ENCODE measurements at regions not wholly inside any gene's neighbourhood (a gene's known extent, or its start where the extent isn't known, plus 50 kb on each side); places are given as distances from the start of the nearest gene placed in this dataset.

DNA sequence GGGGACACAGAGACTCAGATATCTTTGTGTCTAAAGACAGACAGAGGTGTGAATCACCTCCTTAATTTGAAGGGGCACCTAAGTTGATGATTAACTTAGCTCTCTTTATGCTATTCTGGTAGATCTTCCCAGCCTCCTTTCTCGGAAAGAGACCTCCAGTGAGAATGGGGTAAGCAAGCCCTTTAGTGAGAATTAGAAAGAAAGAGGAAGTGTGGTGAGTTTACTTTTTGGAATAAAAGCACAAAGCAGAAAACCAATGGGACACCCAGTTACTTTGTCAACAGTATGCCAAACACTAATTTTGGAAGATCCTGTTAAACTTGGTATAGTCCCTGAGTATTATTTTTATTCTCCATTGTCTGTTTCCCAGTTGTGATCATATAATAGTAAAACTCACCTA is 302.8 kb upstream of the RASA1 start:
- Histone ChIP-seq H4K20me1 (ENCODE audit: low read depth, low read length) (no peaks in the 10 kb centered on the region), H3K9me2 (replicated peaks; ENCODE audit: insufficient read depth, low read length) (no peaks in the 10 kb centered on the region), H2AFZ (ENCODE audit: low read depth, low read length, severe bottlenecking) (no peak overlapping the region), H3K9ac (ENCODE audit: low read length) (no peak overlapping the region), H3K9me3 (ENCODE audit: insufficient read depth, low read length) (no peaks in the 10 kb centered on the region), H3K4me2 (ENCODE audit: low read depth, low read length, poor library complexity, severe bottlenecking) (no peak overlapping the region), H3K27me3 (ENCODE audit: low read length) (no peaks in the 10 kb centered on the region), H3F3A (ENCODE audit: insufficient read depth) (no peaks in the 10 kb centered on the region), H3K4me3 (ENCODE audit: insufficient read depth, low read length, poor library complexity, severe bottlenecking) (no peak overlapping the region), H3K36me3 (ENCODE audit: low read length) (no peaks in the 10 kb centered on the region), H3K79me2 (ENCODE audit: insufficient read depth, low read length) (no peaks in the 10 kb centered on the region), H3K27ac (ENCODE audit: low read depth, low read length) (no peak overlapping the region)
- TF ChIP-seq, protein P1, sequence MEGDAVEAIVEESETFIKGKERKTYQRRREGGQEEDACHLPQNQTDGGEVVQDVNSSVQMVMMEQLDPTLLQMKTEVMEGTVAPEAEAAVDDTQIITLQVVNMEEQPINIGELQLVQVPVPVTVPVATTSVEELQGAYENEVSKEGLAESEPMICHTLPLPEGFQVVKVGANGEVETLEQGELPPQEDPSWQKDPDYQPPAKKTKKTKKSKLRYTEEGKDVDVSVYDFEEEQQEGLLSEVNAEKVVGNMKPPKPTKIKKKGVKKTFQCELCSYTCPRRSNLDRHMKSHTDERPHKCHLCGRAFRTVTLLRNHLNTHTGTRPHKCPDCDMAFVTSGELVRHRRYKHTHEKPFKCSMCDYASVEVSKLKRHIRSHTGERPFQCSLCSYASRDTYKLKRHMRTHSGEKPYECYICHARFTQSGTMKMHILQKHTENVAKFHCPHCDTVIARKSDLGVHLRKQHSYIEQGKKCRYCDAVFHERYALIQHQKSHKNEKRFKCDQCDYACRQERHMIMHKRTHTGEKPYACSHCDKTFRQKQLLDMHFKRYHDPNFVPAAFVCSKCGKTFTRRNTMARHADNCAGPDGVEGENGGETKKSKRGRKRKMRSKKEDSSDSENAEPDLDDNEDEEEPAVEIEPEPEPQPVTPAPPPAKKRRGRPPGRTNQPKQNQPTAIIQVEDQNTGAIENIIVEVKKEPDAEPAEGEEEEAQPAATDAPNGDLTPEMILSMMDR (IDR thresholded peaks at IDR 0.05; ENCODE audit: insufficient read depth, low read length, poor library complexity, severe bottlenecking), result no peak
- no peak for TF ChIP-seq EZH2phosphoT487 (conservative IDR thresholded peaks at IDR 0.05; ENCODE audit: low read length)

DNA sequence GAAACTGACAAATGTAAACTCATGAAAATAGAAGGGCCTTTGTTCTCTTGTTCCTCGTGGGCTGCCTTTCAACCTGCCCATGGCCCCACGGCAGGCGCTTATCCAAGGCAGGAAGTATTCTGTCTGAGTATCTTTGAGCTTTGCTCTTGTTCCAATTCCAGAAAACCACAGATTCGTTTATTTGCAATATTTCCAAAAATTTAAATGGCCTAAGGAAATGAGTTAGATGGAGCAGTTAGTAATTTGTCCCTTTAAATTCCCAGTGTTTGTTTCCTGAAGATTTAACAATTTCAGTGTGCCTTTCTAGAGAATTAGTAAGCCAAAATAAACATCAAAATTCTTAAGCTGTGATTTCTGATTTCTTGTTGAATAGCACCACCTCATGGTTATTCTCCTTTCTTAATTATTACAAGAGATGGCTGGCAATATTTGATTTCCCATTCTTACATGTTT is 299.4 kb upstream of the RASA1 start:
- Histone ChIP-seq H3K79me2 (ENCODE audit: insufficient read depth, low read length) (no peaks in the 10 kb centered on the region), H2AFZ (ENCODE audit: low read depth, low read length, severe bottlenecking) (no peak overlapping the region), H3K36me3 (ENCODE audit: low read length) (no peaks in the 10 kb centered on the region), H3K4me3 (ENCODE audit: insufficient read depth, low read length, poor library complexity, severe bottlenecking) (no peak overlapping the region), H3K9me2 (replicated peaks; ENCODE audit: insufficient read depth, low read length) (no peaks in the 10 kb centered on the region), H3K4me2 (ENCODE audit: low read depth, low read length, poor library complexity, severe bottlenecking) (no peak overlapping the region), H3K9me3 (ENCODE audit: insufficient read depth, low read length) (no peaks in the 10 kb centered on the region), H3K9ac (ENCODE audit: low read length) (no peak overlapping the region), H3F3A (ENCODE audit: insufficient read depth) (no peaks in the 10 kb centered on the region), H3K27me3 (ENCODE audit: low read length) (no peaks in the 10 kb centered on the region), H4K20me1 (ENCODE audit: low read depth, low read length) (no peaks in the 10 kb centered on the region), H3K27ac (ENCODE audit: low read depth, low read length) (no peak overlapping the region)
- TF ChIP-seq EZH2phosphoT487 (conservative IDR thresholded peaks at IDR 0.05; ENCODE audit: low read length), result no peak
- TF ChIP-seq, protein P1 (IDR thresholded peaks at IDR 0.05; ENCODE audit: insufficient read depth, low read length, poor library complexity, severe bottlenecking), result no peak

DNA sequence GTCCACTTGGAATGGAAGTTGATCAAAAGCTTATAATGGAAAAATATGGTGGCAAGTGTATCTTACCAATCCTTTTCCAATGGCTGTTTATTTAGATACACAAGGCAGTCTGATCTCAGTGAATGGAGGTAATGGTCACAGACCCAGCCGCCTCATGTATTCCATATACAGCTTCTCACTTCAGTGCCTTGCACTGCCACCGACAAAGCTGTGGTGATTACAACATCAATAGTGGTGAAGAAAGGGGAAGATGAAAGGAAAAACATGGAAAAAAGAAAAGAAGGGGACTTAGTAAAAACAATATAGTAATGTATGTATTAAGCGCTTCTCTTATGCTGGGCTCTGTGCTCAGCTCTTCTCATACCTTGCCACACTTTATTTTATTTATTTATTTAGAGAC is 297.3 kb upstream of the RASA1 start:
- no peaks in the 10 kb centered on the region for H3K27me3 ChIP-seq (ENCODE audit: low read length)
- H3K79me2 ChIP-seq (ENCODE audit: insufficient read depth, low read length), result no peaks in the 10 kb centered on the region
- no peaks in the 10 kb centered on the region for H3K36me3 ChIP-seq (ENCODE audit: low read length)
- H3K4me2 ChIP-seq (ENCODE audit: low read depth, low read length, poor library complexity, severe bottlenecking), result no peak overlapping the region
- H3K9me3 ChIP-seq (ENCODE audit: insufficient read depth, low read length), result no peaks in the 10 kb centered on the region
- no peaks in the 10 kb centered on the region for H4K20me1 ChIP-seq (ENCODE audit: low read depth, low read length)
- H3K9ac ChIP-seq (ENCODE audit: low read length), result no peak overlapping the region
- H3K27ac ChIP-seq (ENCODE audit: low read depth, low read length), result no peak overlapping the region
- H3K9me2 ChIP-seq (replicated peaks; ENCODE audit: insufficient read depth, low read length), result no peaks in the 10 kb centered on the region
- TF ChIP-seq, protein P1 (IDR thresholded peaks at IDR 0.05; ENCODE audit: insufficient read depth, low read length, poor library complexity, severe bottlenecking), result no peak
- TF ChIP-seq EZH2phosphoT487 (conservative IDR thresholded peaks at IDR 0.05; ENCODE audit: low read length), result no peak
- no peak overlapping the region for H3K4me3 ChIP-seq (ENCODE audit: insufficient read depth, low read length, poor library complexity, severe bottlenecking)
- no peaks in the 10 kb centered on the region for H3F3A ChIP-seq (ENCODE audit: insufficient read depth)
- no peak overlapping the region for H2AFZ ChIP-seq (ENCODE audit: low read depth, low read length, severe bottlenecking)
